GM19328 (cell line): ENCODE measurements at regions not wholly inside any gene's neighbourhood (a gene's known extent, or its start where the extent isn't known, plus 50 kb on each side); places are given as distances from the start of the nearest gene placed in this dataset.
"Not testable (repeated sequence)": the region's sequence is repeated elsewhere in the genome, so short reads cannot be mapped to it uniquely, and the experiment has no call there.

Experiments used
- ATAC-seq: cut with Tn5 transposase; IDR thresholded peaks from one replicate; pipeline ENCODE4 v1.9.1; 2021; ENCODE audit warnings: mild to moderate bottlenecking, moderate library complexity; ENCODE audit not compliant: unreplicated experiment

DNA sequence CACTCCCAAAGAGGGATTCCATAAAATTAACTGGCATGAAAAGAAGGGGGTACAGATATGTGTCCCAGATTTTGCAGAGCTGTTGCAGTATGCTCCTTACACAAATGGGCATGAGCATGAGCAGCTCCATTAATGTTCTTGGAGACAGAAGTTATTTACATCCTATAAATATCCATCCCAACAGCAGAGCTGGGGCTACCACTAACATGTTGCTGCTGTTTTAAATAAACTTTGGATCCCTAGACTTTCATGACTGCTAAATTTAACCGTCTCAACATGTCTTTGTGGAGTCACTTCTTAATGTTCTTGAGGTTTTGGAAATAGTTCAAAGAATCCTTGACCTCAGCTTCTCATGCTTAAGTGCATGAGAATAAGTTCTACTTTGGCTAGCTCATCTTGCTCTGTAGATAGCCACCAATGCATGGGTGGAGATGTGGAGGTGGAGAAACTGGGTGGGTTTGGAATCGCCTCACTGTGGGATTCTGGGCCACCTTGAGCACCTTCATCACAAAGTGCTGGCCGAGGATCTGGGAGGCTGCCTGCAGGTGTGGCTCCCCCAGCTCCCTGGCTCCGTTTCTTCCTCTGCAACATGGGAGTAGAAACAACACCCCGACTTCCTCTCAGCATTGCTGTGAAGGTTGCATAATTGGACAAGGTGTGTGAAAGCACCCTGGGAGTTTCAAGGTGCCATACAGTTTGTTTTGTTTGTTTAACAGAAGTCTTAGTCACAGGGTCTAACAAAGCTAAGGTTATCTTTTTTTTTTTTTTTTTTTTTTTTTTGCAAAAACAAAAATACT is 307.2 kb downstream of the MYCN start:
- no peak for ATAC-seq

DNA sequence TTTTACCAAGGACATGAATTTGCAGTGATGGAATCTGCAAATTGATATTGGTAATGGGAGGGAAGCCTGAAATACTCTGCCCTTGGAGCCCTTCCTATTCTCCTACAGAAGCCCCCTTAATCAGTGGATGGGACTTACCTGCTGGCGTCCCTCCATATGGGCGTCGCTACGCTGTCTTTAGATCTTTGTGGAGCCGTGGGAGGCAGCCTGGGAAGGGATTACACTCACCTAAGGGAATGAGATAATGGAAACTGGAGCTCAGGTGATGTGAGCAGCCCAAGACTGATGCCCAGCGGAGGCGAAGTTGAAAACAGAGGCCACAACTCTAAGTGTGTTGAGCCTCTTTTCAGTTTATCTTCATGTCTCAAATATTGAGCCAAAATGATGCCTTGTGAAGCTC is 306.6 kb downstream of the MYCN start:
- ATAC-seq = no peak

DNA sequence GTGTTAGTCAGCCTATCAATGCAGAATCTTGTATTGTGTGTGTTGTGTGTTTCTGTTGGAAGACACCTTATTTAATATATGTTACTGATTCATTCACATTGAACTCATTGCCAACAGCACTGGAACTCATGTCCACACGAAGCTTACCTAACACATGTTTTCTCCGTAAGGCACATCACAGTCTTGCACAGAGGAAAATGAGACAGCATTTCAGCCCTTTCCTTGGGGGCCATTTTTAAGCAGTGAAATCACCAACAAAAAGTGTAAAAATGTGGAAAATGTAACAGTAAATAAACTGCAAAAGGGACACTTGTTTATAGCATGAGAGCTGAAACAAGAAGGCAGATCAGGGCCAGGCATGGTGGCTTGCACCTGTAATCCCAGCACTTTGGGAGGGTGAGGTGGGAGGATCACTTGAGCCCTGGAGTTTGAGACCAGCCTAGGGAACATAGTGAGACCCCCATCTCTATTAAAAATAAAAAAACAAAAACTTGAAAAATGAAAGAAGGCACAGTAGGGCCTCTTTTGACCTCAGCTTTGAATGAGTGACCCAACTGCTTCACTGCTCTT is 306.0 kb downstream of the MYCN start:
- ATAC-seq = no peak

DNA sequence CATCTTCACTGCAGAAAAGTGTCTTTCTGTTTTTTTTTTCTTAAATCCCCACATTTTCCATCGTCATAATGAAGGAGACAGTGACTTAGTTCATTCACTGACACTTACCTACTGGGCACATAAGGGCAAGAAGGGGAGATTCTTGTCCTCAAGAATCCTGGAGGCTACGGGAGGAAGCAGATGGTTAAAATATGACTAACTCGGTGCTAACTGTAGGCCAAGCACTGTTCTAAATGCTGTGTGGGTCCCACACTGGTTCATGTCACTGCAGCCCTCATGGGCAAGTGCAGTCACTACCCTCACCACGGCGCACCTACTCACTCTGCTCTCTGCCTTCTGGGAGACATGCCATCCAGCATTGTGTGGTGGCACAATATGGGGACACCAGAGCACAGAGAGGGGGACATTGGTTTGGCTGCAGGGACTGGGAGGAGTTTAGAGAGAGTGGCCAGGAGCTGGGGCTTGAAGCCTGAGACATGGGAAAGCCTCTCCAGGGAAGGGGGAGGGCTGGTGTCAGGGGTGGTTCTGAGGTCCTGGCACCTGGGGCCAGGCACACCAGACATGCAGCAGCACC is 305.2 kb downstream of the MYCN start:
- ATAC-seq = no peak

DNA sequence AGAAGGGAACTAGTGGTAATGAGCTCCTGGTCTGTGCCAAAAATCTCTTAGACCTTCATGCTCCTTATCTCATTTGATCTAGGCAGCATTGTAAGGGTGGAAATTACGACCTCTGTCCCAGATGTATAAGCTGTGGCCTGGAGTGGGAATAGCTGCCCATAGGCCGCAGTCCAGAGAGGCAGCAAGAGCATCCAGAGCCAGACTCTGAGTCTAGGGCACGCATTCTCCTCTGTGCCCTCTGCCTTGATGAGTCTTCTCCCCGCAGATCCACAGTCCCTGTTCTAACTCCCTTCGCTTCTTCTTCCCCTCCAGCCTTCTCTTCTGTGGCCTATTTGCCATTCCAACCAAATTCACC is 304.6 kb downstream of the MYCN start:
- no peak for ATAC-seq

DNA sequence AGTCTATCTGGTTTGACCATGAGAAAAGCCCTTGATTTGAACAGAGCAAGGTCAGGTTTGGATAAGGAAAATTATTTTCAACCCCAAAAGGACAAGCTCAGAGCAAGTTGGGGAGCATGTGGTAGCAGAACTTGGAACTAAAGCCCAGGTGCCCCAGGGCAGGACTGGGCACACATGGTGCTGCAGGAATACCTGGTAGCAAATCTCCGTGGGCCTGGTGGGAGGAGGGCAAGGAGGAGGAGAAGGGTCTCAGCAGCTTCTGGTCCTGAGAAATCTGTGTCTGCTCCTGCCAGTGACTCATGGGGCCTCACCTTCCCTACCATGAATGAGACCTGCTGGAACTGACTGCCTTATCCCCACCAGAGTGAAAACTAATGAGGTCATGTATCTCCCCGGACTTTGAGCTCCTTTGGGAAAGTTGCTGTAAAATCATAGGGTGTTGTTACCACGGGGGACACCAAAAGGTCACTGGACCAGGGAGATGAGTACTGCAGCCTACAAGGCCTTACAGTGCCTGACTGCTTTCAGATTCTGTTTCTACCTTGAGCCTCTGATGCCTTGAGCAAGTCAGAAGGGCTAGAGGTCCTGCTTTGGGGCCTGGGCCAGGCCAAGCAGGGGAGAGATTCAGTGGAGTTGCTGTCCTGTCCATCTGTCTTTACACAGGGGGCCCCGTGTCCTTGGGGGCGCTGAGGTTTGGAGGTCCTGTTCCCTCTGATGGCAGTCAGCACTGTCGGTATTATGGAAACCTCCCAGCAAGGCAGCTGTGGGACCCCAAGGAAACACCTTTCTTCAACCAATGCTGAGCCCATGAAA is 304.0 kb downstream of the MYCN start:
- ATAC-seq = no peak

DNA sequence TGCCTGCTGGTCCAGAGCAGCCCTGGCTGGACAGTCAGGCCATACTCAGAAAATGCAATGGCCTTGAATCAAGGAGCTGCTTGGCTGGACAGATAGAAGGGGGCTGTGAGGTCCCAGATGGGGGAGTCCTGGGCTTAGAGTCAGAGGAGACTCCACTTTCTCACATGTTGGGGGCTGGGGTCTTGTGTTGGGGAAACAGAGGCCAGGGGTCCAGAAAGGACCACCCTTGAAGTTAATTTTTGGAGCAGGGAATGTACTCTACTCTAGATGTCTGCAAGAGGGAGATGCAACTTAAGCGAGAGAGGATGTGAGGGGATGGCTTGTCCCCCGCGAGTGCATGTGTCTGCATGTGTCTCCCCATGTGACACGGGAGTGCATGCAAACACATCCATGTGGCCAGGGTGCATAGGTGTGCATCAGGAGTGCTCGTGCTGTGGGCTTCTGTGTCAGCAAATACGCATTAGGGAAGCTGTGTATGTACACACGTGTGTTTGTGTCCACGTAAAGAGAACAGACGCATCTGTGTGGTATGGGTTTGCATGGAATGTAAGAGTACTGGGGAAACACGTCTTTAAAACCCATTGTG is 303.2 kb downstream of the MYCN start:
- ATAC-seq = no peak

DNA sequence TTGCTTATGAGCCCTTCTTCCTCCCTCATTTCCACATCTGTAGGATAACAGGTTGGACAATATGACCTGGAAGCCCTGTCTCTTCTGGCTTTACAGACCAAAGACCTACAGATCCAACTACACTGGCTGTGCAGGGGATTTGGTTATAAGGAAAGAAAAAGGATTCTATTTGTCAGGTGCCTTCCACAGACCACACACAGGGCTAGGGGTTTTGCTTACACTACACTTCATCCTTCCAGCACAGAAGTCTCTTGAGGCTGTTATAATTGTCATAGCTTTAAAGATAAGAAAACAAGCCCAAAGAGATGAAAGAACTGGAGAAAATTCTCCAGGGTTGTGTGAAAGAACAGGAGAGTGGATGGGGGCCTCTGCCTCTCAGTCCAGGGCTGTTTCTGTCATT is 302.6 kb downstream of the MYCN start:
- ATAC-seq = no peak

DNA sequence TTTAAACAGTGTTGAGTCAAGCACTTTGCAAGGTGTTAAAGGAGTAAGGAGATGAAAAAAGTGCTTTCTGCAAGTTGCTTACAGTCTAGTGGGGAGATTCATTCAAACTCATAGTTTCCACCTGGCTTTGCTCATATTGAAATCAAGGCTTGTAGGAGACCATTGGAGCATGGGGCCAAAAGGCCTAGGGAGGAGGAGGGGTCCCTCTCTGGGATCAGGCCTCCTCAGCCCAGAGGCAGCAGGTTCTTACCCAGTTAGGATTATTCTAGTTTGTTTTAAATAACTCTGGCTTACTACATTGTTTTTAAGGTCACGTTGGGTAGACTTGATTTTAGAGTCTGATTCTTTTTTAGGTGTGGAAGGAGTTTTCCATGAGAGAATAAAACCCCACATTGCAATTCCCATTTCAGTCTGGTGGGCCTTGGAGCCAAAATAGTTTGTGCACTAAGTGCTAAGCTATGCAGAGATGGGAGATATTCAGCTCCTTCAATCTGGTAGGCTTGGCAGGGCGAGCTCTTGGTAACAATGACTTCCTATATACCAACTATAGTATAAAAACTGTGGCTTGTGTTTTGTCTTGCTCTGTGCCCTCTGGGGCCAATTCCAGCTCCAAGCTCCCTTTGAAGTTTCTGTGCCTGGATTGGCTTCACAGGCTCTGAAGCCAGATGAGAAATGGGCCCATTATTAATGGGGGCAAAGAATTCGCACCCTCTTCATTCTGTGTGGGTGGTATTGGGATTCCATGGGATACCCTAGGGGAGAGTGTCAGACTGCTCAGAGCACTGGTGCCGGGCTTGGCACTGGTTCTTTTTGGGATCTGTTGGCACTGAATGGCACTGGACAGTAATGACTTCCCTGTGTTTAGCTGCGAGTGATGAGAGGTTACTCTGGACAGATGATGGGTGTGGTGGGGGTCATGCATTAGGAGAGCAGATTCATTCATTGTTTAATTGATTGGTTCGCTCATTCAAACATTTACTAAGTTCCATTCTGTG is 301.1 kb downstream of the MYCN start:
- ATAC-seq = no peak

DNA sequence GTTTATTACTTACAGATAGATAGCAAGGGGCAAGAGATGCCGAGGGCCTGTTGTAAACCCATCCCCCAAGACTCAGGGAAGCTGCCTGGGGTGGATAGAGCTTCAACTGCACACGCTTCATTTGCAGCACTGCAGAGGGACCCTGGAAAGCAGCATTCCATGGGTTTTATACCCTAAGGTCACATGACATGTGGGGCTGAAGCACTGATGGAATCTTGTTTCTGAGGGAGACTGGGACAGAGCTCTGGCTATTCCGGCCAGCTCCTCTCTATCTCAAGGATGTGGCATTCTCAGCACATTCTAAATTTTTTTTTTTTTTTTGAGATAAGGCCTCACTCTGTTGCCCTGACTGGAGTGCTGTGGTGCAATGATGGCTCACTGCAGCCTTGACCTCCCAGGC is 300.1 kb downstream of the MYCN start:
- ATAC-seq = no peak

DNA sequence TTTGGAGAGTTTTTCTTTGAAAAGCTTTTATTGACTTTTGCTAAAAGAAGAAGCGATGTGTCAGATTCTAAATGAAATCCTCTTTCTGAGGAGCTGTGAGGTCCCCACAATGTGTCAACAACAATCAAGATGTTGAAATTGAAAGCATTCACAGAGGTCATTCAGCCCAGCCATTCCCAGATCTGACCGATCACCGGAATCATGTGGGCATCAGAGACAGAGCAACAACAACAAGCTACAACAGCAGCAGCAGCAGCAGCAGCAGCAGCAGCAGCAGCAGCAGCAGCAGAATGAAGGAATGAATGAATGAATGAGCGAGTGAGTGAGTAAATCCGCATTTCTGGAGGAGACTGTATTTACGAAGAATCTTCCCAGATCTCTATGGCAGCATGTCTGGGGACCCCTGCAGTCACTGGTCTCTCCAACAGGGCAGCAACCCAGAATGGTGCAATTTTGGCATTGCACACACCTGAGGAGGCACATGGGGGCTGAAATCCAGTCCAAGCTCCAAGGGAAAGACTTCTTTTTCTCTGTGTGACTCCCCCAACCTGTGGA is 299.0 kb downstream of the MYCN start:
- no peak for ATAC-seq

DNA sequence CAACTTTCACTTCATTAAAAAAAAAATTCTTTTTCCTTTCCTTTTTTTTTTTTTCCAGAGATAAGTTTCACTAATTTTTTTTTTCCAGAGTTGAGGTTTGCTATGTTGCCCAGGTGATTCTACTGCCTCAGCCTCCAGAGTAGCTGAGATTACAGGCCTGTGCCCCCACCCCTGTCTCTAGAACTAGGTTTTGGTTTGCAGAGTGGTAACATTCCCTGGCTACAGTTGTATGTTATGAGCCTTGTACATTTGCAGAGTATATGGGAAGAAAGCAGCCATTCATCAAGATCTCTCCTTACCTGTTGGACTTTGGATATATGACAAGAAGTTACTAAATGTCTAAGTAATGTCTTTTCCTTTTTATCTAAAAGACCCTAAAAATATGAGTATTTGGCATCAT is 298.4 kb downstream of the MYCN start:
- no peak for ATAC-seq

DNA sequence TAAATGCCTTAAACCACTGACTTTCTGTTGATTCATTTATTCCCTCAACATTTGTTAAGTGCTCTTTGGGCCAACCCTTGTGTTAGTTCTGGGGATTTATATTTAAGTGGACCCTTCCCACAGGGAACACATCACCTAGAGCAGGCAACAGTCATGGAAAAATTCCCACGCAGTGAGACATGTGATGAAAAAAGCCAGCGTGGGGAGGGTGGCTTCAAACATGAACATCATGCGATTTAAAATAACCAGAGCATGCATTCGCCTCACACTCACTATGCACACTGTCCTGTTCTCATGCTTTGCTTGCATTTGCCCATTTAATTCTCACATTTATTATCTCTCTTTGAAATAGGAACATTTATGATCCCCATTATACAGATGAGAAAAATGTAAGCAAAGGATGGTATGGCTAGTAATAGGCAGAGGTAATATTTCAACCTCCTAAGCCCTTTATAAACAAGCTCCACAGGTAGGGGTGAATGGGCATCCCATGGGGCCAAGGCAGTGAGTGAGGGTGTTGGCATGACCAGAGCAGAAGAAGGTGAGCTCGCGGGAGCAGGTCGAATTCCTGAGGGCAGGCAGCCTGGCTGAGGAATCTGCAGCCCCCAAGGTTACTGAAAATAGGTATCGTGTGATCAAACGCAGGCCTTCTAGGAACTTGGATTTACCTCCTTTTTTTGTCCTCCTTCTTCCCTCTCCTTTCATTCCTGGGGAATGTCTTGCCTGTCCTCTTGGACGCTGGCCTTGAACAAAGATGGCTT is 297.8 kb downstream of the MYCN start:
- ATAC-seq = no peak

DNA sequence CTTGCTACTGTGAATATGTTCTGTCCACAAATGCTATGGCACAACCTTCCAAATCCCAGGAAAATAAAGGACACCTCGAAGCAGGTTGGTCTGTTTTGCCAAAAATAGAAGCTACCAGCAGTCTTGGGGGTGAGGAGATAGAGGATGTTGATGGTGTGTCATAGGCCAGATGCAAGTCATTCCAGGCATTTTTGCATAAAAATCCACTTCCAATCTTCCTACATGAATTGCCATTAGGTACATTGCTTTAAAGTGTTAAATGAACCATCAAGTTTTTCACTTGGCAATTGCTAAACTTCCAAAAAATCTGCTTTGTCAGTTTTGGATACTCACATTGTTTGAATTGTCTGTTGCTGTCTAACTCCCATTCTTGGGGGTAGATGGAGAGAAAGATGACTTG is 295.4 kb downstream of the MYCN start:
- ATAC-seq = no peak

DNA sequence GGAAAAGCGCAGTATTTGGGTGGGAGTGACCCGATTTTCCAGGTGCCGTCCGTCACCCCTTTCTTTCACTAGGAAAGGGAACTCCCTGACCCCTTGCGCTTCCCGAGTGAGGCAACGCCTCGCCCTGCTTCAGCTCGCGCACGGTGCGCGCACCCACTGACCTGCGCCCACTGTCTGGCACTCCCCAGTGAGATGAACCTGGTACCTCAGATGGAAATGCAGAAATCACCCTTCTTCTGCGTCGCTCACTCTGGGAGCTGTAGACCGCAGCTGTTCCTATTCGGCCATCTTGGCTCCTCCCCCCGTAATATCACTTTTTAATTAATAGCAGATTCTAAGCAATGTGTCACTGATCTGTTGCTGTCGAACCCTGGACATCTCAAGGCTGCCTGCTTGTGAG is 294.9 kb downstream of the MYCN start:
- ATAC-seq = not testable (repeated sequence)

DNA sequence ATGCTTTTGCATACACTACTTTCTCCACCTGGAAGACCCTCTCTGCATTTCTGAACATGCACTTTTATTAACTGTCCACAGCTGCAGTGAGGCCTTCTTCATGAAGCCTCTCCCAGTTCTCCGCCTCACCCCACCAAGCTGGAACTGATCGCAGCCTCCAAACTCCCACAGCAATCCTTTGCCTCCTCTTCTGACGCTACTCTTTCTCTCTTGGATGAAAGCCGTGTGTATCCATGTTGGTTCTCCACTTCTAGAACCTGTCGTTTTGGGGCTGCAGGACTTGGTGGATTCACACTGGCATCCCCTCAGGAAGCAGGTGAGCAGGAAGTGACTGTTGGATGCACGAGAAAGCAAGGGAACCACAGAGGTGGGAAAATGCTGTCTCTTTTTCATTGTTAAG is 288.6 kb downstream of the MYCN start:
- no peak for ATAC-seq

DNA sequence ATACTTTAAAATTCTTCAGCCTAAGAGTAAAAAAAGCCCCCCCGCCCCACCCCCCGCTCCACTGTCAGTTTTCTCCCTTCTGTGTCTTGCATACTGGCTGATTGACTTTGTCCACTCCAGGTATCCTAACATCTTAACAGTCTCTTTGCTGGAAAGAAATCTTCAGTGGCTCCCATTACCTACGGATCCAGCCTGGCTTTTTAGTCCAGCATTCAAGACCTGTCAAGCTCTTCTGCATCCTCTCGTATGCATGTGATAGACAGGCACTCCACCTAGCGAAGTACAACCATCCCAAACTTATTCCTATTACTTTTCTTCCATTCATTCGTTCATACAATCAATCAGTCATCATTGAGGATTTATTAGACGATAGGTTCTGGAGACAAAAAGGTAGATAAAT is 288.1 kb downstream of the MYCN start:
- no peak for ATAC-seq

DNA sequence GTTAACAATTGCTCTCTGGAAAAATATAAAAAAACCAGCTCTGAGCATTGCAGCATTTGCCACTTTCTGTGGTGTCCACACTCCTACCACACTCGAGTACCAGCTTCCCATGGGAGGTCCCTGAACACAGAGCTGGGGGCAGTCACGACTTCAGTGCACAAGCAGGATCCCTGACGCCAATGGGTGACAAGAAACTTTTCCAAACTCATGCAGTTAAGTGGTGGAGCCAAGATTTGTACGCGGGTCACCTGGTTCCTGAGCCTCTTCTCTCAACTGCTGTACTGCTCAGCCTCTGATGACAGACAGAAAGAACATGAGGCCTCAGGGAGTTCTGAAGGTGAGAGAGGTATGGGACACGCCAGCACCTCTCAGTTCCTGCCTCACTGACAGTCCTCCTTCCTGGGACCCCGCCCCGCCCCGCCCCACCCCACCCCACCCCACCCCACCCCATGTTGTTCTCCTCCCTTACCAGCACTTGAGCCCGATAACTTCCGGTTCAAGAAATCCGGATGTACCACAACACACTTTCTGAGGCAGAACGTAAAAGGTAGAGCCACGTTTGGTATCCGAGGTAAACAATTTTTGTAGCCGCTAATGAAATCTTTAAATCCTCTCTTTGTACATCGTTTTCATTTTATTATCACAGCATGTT is 287.6 kb downstream of the MYCN start:
- ATAC-seq = no peak
